SJSA1 (cell line): ENCODE measurements at regions not wholly inside any gene's neighbourhood (a gene's known extent, or its start where the extent isn't known, plus 50 kb on each side); places are given as distances from the start of the nearest gene placed in this dataset.
A peak's percentile ranks its signal among the peaks of the same experiment; 100 is the strongest.
"Not testable (repeated sequence)": the region's sequence is repeated elsewhere in the genome, so short reads cannot be mapped to it uniquely, and the experiment has no call there.

ENCODE experiments used
- DNase-seq, 2 experiments: peaks; one replicate each; pipeline ENCODE4 v3.0.0-alpha.2; 2015 to 2020; ENCODE audit warnings: low spot score in 2 of 2, low read depth in 1 of 2
- H3K27ac ChIP-seq: fragments of 250-450 bp; sonication (Bioruptor Pico); 2 replicates; pipeline ENCODE4 v1.5.1; 2020; ENCODE audit warnings: mild to moderate bottlenecking, moderate library complexity
- H3K27me3 ChIP-seq: fragments of 250-450 bp; sonication (Bioruptor Pico); replicated peaks from 2 replicates; pipeline ENCODE4 v1.5.1; 2020; ENCODE audit warnings: mild to moderate bottlenecking, moderate library complexity
- H3K36me3 ChIP-seq: fragments of 250-450 bp; sonication (Bioruptor Pico); 2 replicates; pipeline ENCODE4 v1.5.1; 2020; ENCODE audit warnings: mild to moderate bottlenecking
- H3K4me1 ChIP-seq: fragments of 250-450 bp; sonication (Bioruptor Pico); replicated peaks from 2 replicates; pipeline ENCODE4 v1.6.1; 2021; ENCODE audit warnings: mild to moderate bottlenecking
- H3K4me3 ChIP-seq: fragments of 250-450 bp; sonication (Bioruptor Pico); 2 replicates; pipeline ENCODE4 v1.5.1; 2020; ENCODE audit warnings: mild to moderate bottlenecking
- H3K9me3 ChIP-seq: fragments of 250-450 bp; sonication (Bioruptor Pico); replicated peaks from 2 replicates; pipeline ENCODE4 v1.5.1; 2020; ENCODE audit warnings: mild to moderate bottlenecking

DNA sequence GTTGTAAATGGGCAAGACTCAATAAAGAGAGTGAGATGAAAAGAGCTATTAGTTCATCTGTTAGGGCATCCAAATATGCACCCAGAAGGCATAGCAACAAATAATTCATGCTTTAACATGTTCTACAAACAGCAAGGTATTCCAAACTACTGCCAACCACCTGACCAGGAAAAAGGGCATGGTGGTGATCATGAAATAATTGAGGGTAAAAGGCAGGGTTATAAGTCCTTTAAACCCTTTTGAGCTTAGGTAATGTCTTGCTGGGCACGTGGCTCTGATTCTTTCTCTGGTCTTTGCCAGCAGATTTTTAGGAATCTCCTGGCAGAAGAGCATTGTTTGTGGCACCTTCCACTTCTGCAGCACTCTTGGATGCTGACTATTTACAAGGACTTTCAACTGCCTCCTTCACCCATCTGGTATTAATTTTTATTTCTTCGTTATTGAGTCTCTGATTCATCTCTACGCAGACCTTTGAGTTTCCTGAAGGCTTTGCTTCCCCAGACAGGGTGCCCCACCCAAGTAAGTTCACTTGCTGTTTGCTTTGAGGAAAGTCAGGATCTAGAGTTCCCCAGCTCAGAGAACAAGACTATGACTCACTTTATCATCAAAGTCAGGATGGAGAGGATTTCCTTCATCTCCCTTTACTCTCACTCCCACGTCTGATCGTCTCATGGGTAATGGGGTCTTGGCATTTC lies 83.4 kb upstream of the NEDD9 start:
- H3K36me3 ChIP-seq: no peaks in the 10 kb centered on the region
- no peaks in the 10 kb centered on the region for H3K9me3 ChIP-seq
- H3K27me3 ChIP-seq: no peaks in the 10 kb centered on the region
- peaks cover 40% of the 10 kb centered on the region for H3K4me1 ChIP-seq
- no peak overlapping the region for H3K4me3 ChIP-seq
- H3K27ac ChIP-seq: peak overlapping the region; percentile 56
- DNase-seq: peak; percentile 74 to 79

DNA sequence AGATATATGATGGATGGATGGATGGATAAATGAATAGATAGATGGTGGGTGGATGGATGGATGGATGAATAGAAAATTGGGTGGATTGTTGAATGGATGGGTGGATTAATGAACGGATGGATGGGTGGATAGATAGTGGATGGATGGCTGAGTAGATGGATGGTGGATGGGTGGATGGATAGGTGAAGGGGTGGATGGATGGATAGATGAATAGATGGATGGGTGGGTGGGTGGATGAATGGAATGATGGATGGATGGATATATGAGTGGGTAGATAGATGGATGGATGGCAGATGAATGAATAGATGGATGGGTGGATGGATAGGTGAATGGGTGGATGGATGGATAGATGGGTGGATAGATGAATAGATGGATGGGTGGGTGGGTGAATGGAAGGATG lies 80.7 kb upstream of the NEDD9 start:
- no peak for DNase-seq
- Histone ChIP-seq H3K4me1 (peaks cover 28% of the 10 kb centered on the region), H3K27ac (no peak overlapping the region), H3K27me3 (no peaks in the 10 kb centered on the region), H3K4me3 (no peak overlapping the region), H3K9me3 (no peaks in the 10 kb centered on the region), H3K36me3 (no peaks in the 10 kb centered on the region)

DNA sequence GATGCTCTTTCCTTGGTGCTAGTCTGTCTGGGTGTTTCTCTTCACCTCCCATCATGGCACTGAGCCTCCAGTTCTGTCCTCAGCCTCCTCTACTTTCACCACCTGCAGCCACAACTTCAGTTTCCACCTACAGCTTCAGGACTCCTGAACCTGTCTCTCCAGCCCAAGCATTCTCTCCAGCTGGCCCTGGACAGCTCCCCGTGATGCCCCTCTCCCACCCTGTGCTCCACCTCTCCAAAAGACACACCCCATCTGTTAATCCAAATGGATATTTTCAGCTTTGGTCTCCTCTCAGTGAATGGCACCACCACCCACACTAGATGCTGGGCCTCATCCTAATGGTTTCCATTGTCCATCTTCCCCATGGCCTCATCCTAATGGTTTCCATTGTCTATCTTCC lies 79.5 kb upstream of the NEDD9 start:
- Histone ChIP-seq H3K27me3 (no peaks in the 10 kb centered on the region), H3K36me3 (no peaks in the 10 kb centered on the region), H3K9me3 (no peaks in the 10 kb centered on the region), H3K4me1 (peaks cover 21% of the 10 kb centered on the region), H3K27ac (no peak overlapping the region), H3K4me3 (no peak overlapping the region)
- no peak for DNase-seq

DNA sequence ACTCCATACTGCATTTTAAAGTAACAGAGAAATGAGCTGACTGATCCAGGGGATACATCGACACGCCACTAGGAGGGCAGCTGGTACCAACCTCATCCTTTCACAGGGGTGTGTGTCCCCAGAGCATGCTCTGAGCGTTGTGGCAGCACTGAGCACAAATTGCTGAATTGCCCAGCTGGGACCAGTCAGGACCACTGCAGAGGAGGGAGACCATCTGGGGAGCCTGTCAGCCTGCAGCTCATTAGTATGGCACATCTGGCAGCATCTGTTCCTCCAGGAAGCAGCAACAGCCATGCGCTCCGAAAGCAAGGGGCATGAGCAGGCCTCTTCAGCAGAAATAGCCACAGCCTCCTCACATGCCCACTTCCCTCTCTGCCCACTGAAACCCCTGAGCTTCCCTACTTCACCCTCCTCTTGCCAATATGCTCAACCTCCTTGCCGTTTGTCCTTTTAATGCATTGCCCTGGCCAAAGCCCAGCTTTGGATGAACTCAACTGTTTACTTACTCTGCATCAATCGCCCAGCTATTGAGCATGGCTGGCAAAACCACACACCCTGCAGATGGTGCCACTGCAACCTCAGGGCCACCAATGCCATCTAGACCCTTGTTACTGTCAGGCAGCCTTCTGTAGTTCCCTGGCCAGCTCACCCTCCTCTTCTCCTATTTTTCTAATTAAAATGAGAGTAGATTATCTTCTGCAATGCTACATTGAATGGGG lies 77.6 kb upstream of the NEDD9 start:
- H3K36me3 ChIP-seq: no peaks in the 10 kb centered on the region
- no peaks in the 10 kb centered on the region for H3K27me3 ChIP-seq
- peaks cover 4% of the 10 kb centered on the region; the same call in 1 of the 2 replicates for H3K4me1 ChIP-seq
- DNase-seq: no peak
- H3K4me3 ChIP-seq: no peak overlapping the region
- no peaks in the 10 kb centered on the region for H3K9me3 ChIP-seq
- no peak overlapping the region for H3K27ac ChIP-seq

DNA sequence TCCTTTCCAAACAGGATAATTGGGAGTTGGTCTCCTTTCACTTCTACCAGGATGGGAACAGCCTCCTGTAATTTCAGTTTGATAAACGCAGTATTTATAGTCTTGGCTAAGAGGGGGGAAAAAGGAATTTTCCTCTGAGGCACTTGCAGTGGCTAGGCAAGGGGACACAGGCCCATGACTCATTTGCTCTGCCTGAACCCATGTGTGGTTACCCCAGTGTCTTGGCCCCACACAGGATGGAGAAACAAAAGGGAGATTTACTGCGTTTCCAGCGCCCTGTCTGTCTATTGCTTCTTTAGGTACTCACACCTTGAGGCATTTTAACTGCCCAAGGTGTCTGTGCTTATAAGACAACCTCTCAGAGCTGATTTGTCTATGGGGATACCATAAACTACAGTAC lies 74.8 kb upstream of the NEDD9 start:
- no peak for DNase-seq
- Histone ChIP-seq H3K4me1 (0 out of 2 replicates have a peak, but pooled peaks cover 4% of the 10 kb centered on the region), H3K9me3 (no peaks in the 10 kb centered on the region), H3K36me3 (no peaks in the 10 kb centered on the region), H3K27me3 (no peaks in the 10 kb centered on the region), H3K4me3 (no peak overlapping the region), H3K27ac (no peak overlapping the region)

DNA sequence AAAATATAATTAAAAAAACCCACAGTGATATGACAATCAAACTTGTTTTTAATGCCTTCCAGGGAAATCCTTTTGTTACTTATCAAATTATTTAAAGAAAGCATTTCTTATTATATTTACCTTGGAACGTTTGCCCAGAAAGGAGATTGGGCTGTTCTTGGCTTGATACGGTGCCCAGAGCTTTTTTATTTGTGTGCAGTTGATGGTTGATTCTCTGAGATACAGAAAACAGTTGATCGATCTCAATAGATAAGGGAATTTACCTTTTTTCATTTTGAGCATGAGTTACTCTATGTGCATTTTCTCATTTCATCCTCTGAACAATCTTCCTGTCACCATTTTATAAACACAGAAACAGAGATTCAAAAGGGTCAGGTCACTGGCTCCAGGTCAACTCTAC lies 72.5 kb upstream of the NEDD9 start:
- no peak overlapping the region for H3K4me3 ChIP-seq
- peaks cover 5% of the 10 kb centered on the region for H3K4me1 ChIP-seq
- H3K9me3 ChIP-seq: no peaks in the 10 kb centered on the region
- no peak for DNase-seq
- no peaks in the 10 kb centered on the region for H3K27me3 ChIP-seq
- H3K36me3 ChIP-seq: no peaks in the 10 kb centered on the region
- no peak overlapping the region for H3K27ac ChIP-seq

DNA sequence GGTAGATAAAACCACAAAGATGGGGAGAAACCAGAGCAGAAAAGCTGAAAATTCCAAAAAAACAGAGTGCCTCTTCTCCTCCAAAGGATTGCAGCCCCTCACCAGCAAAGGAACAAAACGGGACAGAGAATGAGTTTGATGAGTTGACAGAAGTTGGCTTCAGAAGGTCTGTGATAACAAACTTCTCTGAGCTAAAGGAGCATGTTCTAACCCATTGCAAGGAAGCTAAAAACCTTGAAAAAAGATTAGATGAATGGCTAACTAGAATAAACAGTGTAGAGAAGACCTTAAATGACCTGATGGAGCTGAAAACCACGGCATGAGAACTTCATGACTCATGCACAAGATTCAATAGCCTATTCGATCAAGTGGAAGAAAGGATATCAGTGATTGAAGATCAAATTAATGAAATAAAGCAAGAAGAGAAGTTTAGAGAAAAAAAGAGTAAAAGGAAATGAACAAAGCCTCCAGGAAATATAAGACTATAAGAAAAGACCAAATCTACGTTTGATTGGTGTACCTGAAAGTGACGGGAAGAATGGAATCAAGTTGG lies 67.5 kb upstream of the NEDD9 start:
- not testable (repeated sequence) for DNase-seq, H3K27ac ChIP-seq

DNA sequence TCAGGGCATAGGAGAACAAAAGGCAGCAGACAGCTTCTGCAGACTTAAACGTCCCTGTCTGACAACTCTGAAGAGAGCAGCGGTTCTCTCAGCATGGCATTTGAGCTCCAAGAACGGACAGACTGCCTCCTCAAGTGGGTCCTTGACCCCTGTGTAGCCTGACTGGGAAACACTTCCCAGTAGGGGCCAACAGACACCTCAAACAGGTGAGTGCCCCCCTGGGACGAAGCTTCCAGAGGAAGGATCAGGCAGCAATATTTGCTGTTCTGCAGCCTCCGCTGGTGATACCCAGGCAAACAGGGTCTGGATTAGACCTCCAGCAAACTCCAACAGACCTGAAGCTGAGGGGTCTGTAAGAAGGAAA lies 66.9 kb upstream of the NEDD9 start:
- H3K9me3 ChIP-seq, H3K36me3 ChIP-seq, DNase-seq, H3K4me3 ChIP-seq, H3K27me3 ChIP-seq: not testable (repeated sequence)
- H3K4me1 ChIP-seq: peaks cover 14% of the 10 kb centered on the region
- peak overlapping the region; percentile 44; the same call in 1 of the 2 replicates for H3K27ac ChIP-seq

More for the DNA sequence above, 67.5 kb upstream of the NEDD9 start:
- H3K36me3 ChIP-seq, H3K9me3 ChIP-seq, H3K4me3 ChIP-seq, H3K27me3 ChIP-seq: not testable (repeated sequence)
- peaks cover 14% of the 10 kb centered on the region for H3K4me1 ChIP-seq

DNA sequence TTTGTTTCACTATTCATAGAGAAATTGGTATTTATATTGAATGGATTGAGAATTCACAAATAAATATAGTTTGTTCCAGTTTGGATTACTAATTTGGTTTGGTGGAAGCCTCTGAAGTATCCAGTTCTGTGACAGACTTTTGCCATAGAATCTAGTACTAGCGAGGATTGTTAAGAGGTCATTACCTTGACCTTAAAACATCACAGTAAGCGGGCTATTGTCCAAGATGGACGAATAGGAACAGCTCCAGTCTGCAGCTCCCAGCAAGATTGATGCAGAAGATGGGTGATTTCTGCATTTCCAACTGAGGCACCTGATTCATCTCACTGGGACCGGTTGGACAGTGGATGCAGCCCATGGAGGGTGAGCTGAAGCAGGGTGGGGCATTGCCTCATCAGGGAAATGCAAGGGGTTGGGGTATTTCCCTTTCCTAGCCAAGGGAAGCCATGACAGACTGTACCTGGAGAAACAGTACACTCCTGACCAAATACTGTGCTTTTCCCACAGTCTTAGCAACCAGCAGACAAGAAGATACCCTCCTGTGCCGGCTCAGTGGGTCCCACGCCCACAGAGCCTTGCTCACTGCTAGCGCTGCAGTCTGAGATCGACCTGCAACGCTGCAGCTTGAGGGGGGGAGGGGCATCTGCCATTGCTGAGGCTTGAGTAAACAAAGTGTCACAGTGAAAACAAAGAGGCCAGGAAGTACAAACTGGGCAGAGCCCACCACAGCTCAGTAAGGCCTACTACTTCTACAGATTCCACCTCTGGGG lies 66.4 kb upstream of the NEDD9 start:
- H3K4me3 ChIP-seq: no peak overlapping the region
- DNase-seq: peak; percentile 59 to 76
- no peaks in the 10 kb centered on the region for H3K36me3 ChIP-seq
- H3K27me3 ChIP-seq: no peaks in the 10 kb centered on the region
- peak overlapping the region; percentile 44; the same call in 1 of the 2 replicates for H3K27ac ChIP-seq
- H3K9me3 ChIP-seq: peaks cover 8% of the 10 kb centered on the region
- H3K4me1 ChIP-seq: peaks cover 14% of the 10 kb centered on the region

DNA sequence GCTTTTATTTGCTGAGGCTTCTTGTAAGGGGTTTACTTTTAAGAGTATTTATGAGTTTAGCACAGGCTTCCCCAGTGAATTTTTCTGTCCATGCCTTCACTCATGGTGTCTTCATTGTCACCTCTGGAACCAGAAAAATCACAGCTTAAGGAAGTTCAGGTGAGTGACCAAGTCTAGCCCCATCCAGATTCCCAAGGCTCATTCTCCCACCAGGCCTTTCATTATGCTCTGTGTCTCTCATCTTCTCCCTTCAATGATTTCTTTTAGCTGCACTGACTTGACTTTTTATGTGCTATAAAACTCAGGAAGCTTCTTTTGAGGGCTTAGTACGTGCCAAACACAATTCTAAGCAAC lies 64.9 kb upstream of the NEDD9 start:
- Histone ChIP-seq H3K27ac (no peak overlapping the region), H3K9me3 (peaks cover 8% of the 10 kb centered on the region), H3K4me1 (peaks cover 14% of the 10 kb centered on the region), H3K4me3 (no peak overlapping the region), H3K36me3 (no peaks in the 10 kb centered on the region), H3K27me3 (no peaks in the 10 kb centered on the region)
- no peak for DNase-seq

DNA sequence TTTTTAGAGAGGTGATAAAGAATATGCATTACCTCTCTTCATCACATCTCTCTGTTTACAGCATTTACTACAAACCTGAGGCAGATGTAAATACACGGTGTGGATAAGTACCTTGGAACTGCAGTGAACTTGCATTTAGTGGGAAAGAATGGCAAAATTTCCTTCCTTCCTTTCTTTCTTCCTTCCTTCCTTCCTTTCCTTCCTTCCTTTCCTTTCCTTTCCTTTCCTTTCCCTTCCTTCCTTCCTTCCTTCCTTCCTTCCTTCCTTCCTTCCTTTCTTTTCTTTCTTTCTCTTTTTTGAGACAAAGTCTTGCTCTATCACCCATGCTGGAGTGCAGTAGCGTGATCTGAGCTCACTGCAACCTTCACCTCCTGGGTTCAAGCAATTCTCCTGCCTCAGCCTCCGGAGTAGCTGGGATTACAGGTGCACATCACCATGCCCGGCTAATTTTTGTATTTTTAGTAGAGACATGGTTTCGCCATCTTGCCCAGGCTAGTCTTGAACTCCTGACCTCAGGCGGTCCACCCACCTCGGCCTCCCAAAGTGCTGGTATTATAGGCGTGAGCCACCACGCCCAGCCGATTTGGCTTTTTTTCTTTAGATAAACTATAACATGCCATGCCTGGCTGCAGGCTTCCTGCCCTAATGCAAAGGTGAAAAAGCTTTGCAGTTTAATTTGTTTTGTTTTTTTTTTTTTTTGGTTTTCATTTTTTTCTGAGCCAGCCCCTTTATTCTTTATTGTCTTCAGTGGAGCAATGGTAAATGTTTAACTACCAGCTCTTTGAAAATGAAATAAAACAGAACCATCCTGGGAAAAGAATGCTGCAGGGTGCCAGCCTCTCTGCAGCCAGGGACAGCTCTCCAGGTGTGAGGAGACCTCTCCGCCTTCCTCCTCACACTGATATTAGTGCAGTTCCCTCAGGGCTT lies 64.2 kb upstream of the NEDD9 start:
- H3K27me3 ChIP-seq: no peaks in the 10 kb centered on the region
- H3K9me3 ChIP-seq: peaks cover 8% of the 10 kb centered on the region
- DNase-seq: no peak
- no peak overlapping the region for H3K4me3 ChIP-seq
- H3K36me3 ChIP-seq: no peaks in the 10 kb centered on the region
- H3K4me1 ChIP-seq: peaks cover 14% of the 10 kb centered on the region
- H3K27ac ChIP-seq: no peak overlapping the region

DNA sequence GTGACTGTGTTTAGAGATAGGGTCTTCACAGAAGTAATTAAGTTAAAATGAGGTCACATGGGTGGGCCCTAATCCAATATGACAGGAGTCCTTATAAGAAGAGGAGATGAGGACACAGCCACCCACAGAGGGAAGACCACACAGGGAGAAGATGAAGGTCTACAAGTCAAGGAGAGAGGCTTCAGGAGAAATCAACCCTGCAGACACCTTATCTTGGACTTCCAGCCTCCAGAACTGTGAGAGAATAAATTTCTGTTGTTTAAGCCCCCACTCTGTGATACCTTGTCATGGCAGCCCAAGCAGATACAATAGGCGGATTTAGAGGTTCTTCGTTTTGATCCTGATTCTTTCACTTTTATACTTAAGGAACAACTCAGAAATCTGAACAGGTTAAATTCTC lies 63.5 kb upstream of the NEDD9 start:
- H3K9me3 ChIP-seq: peaks cover 8% of the 10 kb centered on the region
- H3K27me3 ChIP-seq: no peaks in the 10 kb centered on the region
- DNase-seq: no peak
- H3K4me3 ChIP-seq: no peak overlapping the region
- H3K36me3 ChIP-seq: no peaks in the 10 kb centered on the region
- H3K4me1 ChIP-seq: peaks cover 14% of the 10 kb centered on the region
- no peak overlapping the region for H3K27ac ChIP-seq

DNA sequence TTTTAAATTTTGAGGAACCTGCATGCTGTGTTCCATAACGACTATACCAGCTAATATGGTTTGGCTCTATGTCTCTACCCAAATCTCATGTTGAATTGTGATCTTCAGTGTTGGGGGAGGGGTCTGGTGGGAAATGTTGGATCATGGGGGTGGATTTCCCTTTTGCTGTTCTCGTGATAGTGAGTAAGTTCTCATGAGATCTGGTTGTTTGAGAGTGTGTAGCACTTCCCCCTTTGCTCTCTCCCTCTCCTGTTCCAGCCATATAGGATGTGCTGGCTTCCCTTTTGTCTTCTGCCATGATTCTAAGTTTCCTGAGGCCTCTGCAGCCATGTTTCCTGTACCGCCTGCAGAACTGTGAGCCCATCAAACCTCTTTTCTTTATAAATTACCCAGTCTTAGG lies 61.8 kb upstream of the NEDD9 start:
- no peak overlapping the region for H3K27ac ChIP-seq
- no peaks in the 10 kb centered on the region for H3K27me3 ChIP-seq
- H3K4me3 ChIP-seq: no peak overlapping the region
- H3K36me3 ChIP-seq: no peaks in the 10 kb centered on the region
- H3K9me3 ChIP-seq: peaks cover 8% of the 10 kb centered on the region
- no peak for DNase-seq
- H3K4me1 ChIP-seq: peaks cover 6% of the 10 kb centered on the region
